Fibroblast of mammary gland (primary cell): ENCODE measurements at regions not wholly inside any gene's neighbourhood (a gene's known extent, or its start where the extent isn't known, plus 50 kb on each side); places are given as distances from the start of the nearest gene placed in this dataset.
"Not testable (repeated sequence)": the region's sequence is repeated elsewhere in the genome, so short reads cannot be mapped to it uniquely, and the experiment has no call there.

Experiments used
- DNase-seq: peaks from one replicate; pipeline ENCODE4 v3.0.0-alpha.2; 2010; ENCODE audit warnings: low read depth
- H3K4me3 ChIP-seq: 2 replicates; pipeline ENCODE4 v1.5.1; 2011; ENCODE audit warnings: low read depth, mild to moderate bottlenecking, low read length, moderate library complexity; ENCODE audit not compliant: control insufficient read depth
- CTCF ChIP-seq: conservative IDR thresholded peaks from 2 replicates; pipeline ENCODE4 v1.5.1; 2011; ENCODE audit warnings: low read depth, low read length, inconsistent platforms; ENCODE audit not compliant: control insufficient read depth, insufficient read depth

- no peak for TF ChIP-seq CTCF
- H3K4me3 ChIP-seq = no peak overlapping the region
- DNase-seq = no peak
Measured at GRCh38 chr11:50246699-50247098, 214.0 kb downstream of the OR4C45 start.

DNA sequence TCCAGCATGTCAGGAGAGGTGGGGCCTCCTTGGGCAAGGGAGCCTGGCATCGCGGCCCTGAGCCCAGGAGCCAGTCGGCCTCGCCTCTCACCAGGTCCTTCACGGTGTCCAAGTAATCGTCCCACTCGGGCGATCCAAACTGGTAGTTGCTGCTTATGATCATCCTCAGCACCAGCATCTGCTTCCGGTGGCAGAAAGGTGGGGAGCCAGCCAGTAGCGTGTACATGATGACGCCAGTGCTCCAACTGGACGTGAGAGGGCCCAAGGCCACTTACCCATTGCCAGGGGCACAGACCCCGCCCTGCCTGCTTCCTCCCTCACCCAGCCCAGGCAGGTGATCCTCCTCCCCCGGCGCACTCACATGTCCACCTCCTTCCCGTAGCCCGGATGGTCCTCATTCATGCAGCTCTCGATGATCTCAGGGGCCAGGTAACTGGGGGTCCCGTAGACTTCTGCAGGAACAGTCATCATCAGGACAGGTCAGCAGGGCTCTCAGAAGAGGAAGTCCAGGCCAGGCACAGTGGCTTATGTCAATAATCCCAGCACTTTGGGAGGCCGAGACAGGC lies 214.7 kb downstream of the OR4C45 start:
- DNase-seq = no peak
- H3K4me3 ChIP-seq = no peak overlapping the region
- TF ChIP-seq CTCF = no peak

GRCh38 chr11:50267851-50268250 lies 235.2 kb downstream of the OR4C45 start:
- no peak for TF ChIP-seq CTCF
- no peak for DNase-seq
- no peak overlapping the region for H3K4me3 ChIP-seq

DNA sequence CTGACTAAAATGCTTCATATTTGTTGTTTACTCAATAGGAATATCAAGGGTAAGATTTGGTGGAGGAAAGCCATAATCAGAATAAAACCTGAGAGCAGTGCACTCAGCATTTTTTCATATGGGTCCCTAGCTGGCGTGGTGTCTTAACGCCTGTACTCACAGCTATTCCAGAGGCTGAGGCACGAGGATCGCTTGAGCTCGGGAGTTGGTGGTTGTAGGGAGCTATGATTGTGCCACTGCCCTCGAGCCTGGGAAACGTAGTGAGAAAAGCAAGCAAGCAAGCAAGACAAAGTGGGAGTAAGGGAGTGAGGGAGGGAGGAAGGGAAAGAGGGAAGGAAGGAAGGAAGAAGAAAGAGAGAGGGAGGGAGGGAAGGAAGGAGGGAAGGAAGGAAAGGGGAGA lies 242.5 kb downstream of the OR4C45 start:
- H3K4me3 ChIP-seq = no peak overlapping the region
- no peak for TF ChIP-seq CTCF
- no peak for DNase-seq

DNA sequence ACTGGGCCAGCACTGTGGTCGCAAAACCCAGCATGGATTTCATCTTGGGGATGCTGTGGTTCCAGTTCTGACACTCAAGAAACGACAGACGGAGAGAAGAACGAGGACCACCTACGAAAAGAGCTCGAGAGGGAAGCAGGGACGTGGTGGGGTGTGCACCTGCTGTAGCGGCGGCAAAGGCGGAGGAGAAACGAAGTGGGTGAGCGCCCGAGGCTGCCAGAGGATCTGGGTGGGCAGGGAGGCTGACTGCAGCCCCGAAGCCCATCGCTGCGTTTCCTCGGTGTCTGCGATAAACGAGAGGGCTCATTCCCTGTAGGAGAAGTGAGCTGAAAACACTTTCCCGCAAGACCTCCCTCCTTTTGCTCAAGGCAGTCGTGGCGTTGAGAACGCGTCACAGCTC lies 246.1 kb downstream of the OR4C45 start:
- TF ChIP-seq CTCF = no peak
- H3K4me3 ChIP-seq = no peak overlapping the region
- DNase-seq = no peak

- no peak for TF ChIP-seq CTCF
- peak overlapping the region; percentile 27 for H3K4me3 ChIP-seq
- DNase-seq = peak; percentile 31
Measured at GRCh38 chr11:50298182-50298988, 265.7 kb downstream of the OR4C45 start.

DNA sequence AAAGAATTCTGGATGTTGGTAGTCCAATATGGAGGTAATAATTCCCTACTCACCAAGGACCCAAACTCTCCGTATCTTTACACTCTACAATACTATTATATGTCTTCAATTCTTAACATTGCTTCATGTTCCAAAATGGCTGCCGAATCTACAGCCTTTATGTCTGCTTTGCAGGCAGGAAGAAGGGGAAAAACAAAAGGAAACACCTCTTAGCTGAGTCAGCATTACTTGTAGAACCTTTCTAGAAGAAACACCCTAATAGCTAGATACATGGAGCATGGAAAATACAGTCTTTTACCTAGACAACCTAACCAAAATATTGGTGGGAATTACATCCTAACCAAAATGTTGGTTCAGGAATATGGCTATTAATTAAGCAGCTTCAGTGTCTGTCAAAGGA lies 298.0 kb downstream of the OR4C45 start:
- H3K4me3 ChIP-seq, DNase-seq: not testable (repeated sequence)
